ENCODE measurements at regions not wholly inside any gene's neighbourhood (a gene's known extent, or its start where the extent isn't known, plus 50 kb on each side); places are given as distances from the start of the nearest gene placed in this dataset.

GRCh38 chr11:119794756-119795155 lies 65.8 kb upstream of the NECTIN1 start:
- Histone ChIP-seq H2AK9ac (replicated peaks; ENCODE audit: low read depth, low read length, poor library complexity) (no peak overlapping the region), H3K4me2 (ENCODE audit: low read depth, low read length) (no peak overlapping the region), H3K27me3 (ENCODE audit: control insufficient read depth, insufficient read depth, low read length) (peaks cover 23% of the 10 kb centered on the region), H4K8ac (ENCODE audit: low read depth in 2 of 2, low read length in 2 of 2) (no peak overlapping the region), H2BK15ac (ENCODE audit: low read depth, low read length) (no peak overlapping the region), H2BK5ac (ENCODE audit: low read depth, low read length, poor library complexity, severe bottlenecking) (no peak overlapping the region), H3K56ac (ENCODE audit: extremely low read depth, insufficient read depth, low read length) (no peak overlapping the region), H3K79me1 (ENCODE audit: low read depth in 1 of 2, low read length in 2 of 2) (no peaks in the 10 kb centered on the region), H2BK120ac (ENCODE audit: low read depth, low read length) (no peak overlapping the region), H4K20me1 (ENCODE audit: insufficient read depth, low read length) (no peaks in the 10 kb centered on the region; the same call in 1 of the 2 replicates), H4K91ac (ENCODE audit: insufficient read depth, low read depth, low read length) (no peak overlapping the region), H3K14ac (replicated peaks; ENCODE audit: low read depth, low read length) (no peak overlapping the region), H3K4me1 (ENCODE audit: control insufficient read depth, insufficient read depth, low read length) (no peaks in the 10 kb centered on the region), H3K23ac (ENCODE audit: low read depth, low read length) (no peak overlapping the region), H2AFZ (replicated peaks; ENCODE audit: low read length, poor library complexity) (no peak overlapping the region), H3K4ac (ENCODE audit: low read depth, low read length) (no peak overlapping the region), H3K9me3 (ENCODE audit: control insufficient read depth, insufficient read depth, low read length) (no peaks in the 10 kb centered on the region), H2AK5ac (ENCODE audit: low read depth, low read length) (no peak overlapping the region), H4K5ac (ENCODE audit: low read depth, low read length) (no peak overlapping the region), H2BK20ac (ENCODE audit: low read depth, low read length) (no peak overlapping the region), H3K9ac (ENCODE audit: low read depth, low read length) (no peak overlapping the region), H3K9me1 (ENCODE audit: insufficient read depth, low read length) (no peaks in the 10 kb centered on the region), H3K27ac (ENCODE audit: insufficient read depth, low read length) (no peak overlapping the region), H3K36me3 (ENCODE audit: control insufficient read depth, insufficient read depth, low read length) (no peaks in the 10 kb centered on the region), H3K4me3 (ENCODE audit: insufficient read depth, low read depth, low read length) (no peak overlapping the region), H3K18ac (ENCODE audit: low read depth, low read length) (no peak overlapping the region)
- BruUV-seq (replicated peaks): no TSS peak
- dilution Hi-C loops (cut with HindIII; ENCODE audit: low sequenced_read_pairs, unreplicated experiment): no loop called here
- no peak for TF ChIP-seq CEBPB (IDR thresholded peaks at IDR 0.05; ENCODE audit: low read depth, low read length)
- no peak for TF ChIP-seq SMC3 (IDR thresholded peaks at IDR 0.05; ENCODE audit: low read depth, low read length)
- TF ChIP-seq POLR2A (IDR thresholded peaks at IDR 0.05; ENCODE audit: low read depth, low read length): no peak
- TF ChIP-seq USF2 (IDR thresholded peaks at IDR 0.05; ENCODE audit: low read depth, low read length): no peak
- no peak for TF ChIP-seq MXI1 (IDR thresholded peaks at IDR 0.05; ENCODE audit: borderline replicate concordance, low read depth, low read length)
- no peak for TF ChIP-seq MAFK (IDR thresholded peaks at IDR 0.05; ENCODE audit: low read depth, low read length)
- TF ChIP-seq FOS (IDR thresholded peaks at IDR 0.05; ENCODE audit: low read depth, low read length): no peak
- no peak for TF ChIP-seq RAD21 (IDR thresholded peaks at IDR 0.05; ENCODE audit: low read length)
- in situ Hi-C loops (cut with MboI; ENCODE audit: low sequenced_read_pairs): no loop called here
- WGBS, 2 experiments (ENCODE audit: extremely low coverage in 2 of 2, insufficient read length in 1 of 2): no CpG with 5 or more reads among the region's 4 CpGs
- intact Hi-C loops (cut with micrococcal nuclease): no loop called here
- ATAC-seq (ENCODE audit: low read depth) (no peak), DNase-seq (no peak)
- ChIA-PET POLR2A (ENCODE audit: unreplicated experiment) (no interaction called here), CTCF (no interaction called here)

Data from IMR-90 (cell line).